ENCODE measurements at regions not wholly inside any gene's neighbourhood (a gene's known extent, or its start where the extent isn't known, plus 50 kb on each side); places are given as distances from the start of the nearest gene placed in this dataset.

DNA sequence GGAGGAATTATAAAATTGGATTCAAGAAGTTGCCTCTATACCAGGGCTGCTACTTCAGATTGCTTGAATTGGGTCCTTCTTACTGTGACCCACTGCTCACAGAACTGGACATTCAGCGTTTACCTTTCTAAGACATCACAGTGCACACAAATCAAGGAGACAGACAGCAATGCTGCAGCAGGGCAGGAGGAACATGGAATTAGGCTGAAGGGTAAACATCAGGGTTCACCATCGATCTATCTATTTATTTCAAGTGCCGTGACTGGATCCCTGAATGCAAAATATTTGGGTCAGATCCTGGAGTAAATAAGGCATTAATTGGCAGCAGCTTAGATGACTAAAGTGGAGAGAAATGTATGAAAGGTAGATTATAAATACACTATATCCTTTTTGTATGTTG, 76.9 kb upstream of the HMGA2 start:
- no peak for TF ChIP-seq CTCF (conservative IDR thresholded peaks at IDR 0.05 in 1 of 2, IDR thresholded peaks at IDR 0.05 in 1 of 2; ENCODE audit: low read depth in 1 of 2, low read length in 2 of 2)
- TF ChIP-seq EZH2 (IDR thresholded peaks at IDR 0.05; ENCODE audit: low read length, missing control alignments) = no peak

Measured in fibroblast of lung (primary cell).